Activated CD4-positive, alpha-beta T cell treated with anti-CD3 and anti-CD28 coated beads, Interleukin-2, amount 50 U/mL, for 48 hours (primary cell): ENCODE measurements at regions not wholly inside any gene's neighbourhood (a gene's known extent, or its start where the extent isn't known, plus 50 kb on each side); places are given as distances from the start of the nearest gene placed in this dataset.
"Not testable (repeated sequence)": the region's sequence is repeated elsewhere in the genome, so short reads cannot be mapped to it uniquely, and the experiment has no call there.

Experiments used
- DNase-seq, 2 experiments: peaks; one replicate each; pipeline ENCODE4 v3.0.0-alpha.2; 2020

- DNase-seq, result no peak
Observed at GRCh38 chr13:50464349-50465251, 378.9 kb downstream of the DLEU7 start.

DNA sequence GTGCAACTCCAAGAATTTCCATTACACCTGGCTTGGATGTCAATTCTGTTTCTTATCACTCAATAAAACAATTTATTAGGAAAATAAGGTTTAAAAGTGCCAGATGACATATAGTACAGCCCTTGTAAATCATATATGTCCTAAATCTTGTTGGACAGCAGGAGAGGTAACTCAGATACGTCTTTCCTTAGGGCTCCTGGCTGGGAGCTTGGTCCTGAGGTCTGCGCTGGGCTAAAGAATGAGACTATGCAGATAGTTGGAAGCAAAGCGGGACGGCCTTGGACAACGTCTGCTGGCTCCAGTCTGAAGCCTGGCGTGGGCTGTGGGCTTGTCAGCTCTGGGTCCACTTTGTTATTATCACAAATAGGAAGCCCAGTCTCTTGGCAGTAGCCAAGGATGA, 377.0 kb downstream of the DLEU7 start:
- DNase-seq, result no peak

DNA sequence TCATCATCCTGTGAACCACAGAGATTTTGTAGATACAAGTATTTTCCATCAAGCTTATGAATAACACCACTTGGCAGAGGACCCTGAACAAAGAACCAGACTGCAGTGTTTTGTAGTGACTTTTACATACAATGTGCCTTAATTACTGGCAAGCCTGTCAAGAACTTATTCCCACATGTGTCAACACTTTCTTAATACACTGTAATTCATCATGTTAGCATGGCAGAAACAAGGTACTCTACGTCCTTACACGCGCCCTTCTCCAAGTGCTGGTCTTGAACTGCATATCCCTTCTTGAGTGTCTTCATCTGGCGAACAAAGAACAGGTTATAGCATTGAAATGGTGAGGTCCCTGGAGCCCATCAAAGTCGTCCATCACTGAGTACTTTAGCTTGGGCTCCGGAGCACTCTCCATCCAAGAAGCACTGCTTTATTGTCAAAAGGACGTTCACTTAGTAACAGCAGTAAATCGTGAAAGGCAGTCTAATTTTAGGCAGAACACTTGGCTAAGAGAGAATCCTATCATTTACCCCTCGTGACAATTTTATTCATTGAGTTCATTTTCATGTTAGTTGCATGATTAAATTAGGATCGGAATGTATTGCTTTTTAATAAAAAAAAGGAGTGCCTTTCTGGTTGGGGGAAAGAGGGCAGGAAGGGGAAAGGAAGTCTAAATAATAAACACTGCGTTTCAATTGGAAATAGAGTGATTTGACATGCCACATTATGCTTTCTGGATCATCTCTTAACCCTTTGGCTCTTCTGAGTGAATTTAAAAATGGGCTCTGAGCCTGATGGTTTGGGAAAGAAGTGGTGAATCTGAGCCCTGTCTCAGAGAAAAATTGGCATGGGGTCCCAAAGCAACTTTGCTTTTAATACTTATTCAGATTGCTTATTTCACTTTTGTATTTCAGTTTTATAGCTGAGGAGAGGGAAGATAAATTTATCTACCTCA, 376.1 kb downstream of the DLEU7 start:
- no peak for DNase-seq

DNA sequence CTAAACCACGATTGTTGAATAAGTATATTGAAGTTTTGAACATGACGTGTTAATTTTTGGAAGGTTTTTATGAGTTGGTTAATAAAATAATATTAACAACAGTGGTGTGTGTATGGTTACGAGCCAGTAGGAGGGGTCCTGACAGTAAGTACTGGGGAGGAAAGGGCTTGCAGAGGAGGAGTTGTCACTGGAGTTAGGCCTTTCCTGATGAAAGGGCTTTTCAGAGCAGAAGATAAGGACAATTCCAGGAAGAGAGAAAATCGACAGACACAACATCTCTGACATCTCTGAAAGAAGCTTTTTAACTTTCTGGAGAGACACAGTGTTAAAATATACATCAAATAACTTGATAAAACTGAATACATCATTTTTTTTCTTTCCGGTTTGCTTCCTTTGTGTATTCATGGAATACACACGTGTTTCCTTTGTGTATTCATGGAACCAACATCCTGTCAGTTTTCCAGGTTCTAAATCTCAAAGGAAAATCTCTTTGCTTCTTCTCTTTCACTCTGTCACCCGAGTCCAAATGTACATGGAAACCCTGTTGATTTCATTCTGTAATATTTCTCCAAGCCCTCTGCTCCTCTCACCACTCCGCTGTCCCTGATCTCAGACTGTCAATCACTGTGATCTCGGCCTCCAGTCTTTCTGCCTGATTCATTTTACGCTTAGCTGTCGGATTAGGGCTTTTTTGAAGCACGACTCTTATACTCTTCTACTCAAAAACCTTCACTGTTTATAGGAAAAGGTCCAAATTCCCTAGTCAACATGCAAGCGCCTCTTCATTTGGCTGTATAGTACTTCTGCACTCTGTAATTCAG, 374.4 kb downstream of the DLEU7 start:
- no peak for DNase-seq

GRCh38 chr13:50473050-50473449, 370.4 kb downstream of the DLEU7 start:
- not testable (repeated sequence) for DNase-seq

GRCh38 chr13:50474088-50474662, 369.3 kb downstream of the DLEU7 start:
- no peak for DNase-seq

DNA sequence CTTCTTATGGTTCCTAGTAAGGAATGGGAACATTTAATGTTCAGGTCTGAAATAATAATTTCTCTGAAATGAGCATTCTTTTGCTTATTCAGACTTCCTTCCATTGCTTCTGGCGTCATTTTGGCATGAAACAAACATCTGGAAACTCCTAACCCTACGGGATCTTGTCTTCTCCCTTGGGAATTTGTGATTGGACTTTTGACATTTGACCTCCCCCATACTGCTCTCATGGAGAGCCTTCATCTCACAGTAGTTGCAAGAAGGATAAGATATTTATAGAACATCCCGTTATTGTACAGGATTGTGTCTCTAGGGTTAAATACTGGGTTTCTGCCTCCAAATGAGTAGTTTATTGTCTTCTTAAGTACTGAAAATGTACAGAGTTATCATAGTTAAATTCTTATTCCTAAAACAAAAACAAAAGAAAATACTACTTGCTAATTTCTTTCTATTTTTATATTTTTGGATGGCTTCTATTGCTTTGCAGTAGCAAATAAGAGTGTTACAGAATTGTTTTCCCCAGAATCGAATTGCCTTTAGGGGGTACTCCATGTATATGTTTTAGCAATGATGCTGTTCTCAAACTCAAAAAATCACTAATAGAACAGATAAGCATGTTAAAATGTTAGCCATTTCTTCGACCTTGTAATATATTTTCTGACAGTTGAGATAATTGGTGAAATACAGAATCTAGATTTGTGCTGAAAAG, 366.8 kb downstream of the DLEU7 start:
- DNase-seq, result no peak

DNA sequence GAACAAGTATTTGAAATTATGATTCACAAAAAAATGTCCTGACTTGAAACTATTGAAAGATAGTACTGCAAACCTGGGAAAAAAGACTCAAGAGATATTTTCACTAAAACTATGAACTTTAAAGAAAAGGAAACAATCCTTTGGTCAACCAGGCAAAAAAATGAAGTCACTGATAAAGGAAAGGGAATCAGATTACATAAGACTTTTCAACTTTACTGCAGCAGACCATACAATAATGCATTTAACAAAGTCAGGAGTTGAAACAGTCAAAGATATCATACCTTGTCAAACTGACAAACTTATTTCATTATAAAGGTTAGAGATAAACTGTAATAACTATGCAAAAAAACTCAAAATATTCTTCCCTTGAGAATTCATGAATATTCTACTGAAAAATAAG, 361.6 kb downstream of the DLEU7 start:
- no peak for DNase-seq

GRCh38 chr13:50483416-50483815, 360.1 kb downstream of the DLEU7 start:
- no peak for DNase-seq

DNA sequence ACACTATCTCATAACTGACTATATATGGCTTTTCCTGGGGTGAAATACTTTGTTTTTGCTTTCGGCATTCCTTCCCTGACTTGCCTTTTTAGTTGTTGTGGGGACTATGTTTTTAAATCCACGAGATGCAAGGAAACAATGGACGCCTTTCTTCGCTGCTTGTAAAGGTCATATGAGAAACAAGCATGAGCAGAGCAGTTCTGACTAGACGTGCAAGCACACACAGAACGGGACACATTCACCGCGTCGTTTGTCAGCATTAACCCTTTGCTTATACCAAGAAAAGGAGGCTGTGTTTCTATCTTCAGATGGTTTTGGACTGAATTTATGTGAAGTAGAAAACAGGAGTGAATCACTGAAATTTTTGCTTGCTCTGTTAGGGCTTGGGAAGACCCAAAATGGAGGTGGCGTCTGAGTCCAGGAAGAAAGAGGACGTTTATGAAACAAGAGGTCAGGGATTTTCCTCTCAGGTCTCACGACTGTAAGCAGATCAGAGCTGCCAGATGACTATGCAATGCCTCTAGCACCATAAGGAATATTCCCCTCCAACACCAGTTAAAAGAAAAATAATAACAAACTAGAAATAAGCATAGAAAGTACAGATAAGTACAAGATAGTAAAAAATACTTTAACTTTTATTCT, 358.9 kb downstream of the DLEU7 start:
- no peak for DNase-seq

GRCh38 chr13:50485979-50486935, 357.2 kb downstream of the DLEU7 start:
- DNase-seq, result no peak

GRCh38 chr13:50493683-50494082, 349.8 kb downstream of the DLEU7 start:
- DNase-seq, result no peak

DNA sequence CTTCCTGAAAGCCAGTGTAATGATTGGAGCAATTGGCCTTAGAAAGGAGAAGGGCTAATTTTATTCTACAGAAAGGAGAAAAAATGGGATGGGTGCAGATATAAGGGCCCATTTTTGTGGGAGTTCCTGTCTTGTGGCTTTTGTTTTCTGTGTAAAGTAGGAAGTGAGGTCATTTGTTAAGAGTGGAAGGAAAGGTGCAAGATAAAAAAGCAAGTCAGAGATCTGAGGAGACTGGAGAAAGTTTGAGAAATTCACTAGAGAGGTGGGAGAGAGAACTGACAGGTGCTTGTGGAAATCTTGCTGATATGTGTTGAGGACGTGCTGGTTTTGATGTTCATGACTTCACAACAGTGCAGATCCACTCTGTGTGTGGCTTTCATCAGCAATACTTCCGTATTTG, 349.4 kb downstream of the DLEU7 start:
- no peak for DNase-seq

DNA sequence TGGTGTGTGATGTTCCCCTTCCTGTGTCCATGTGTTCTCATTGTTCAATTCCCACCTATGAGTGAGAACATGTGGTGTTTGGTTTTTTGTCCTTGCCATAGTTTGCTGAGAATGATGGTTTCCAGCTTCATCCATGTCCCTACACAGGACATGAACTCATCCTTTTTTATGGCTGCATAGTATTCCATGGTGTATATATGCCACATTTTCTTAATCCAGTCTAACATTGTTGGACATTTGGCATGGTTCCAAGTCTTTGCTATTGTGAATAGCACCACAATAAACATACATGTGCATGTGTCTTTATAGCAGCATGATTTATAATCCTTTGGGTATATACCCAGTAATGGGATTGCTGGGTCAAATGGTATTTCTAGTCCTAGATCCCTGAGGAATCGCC, 340.3 kb downstream of the DLEU7 start:
- not testable (repeated sequence) for DNase-seq

- DNase-seq, result no peak
Observed at GRCh38 chr13:50509167-50509566, 334.3 kb downstream of the DLEU7 start.

GRCh38 chr13:50509771-50510441, 333.6 kb downstream of the DLEU7 start:
- no peak for DNase-seq

DNA sequence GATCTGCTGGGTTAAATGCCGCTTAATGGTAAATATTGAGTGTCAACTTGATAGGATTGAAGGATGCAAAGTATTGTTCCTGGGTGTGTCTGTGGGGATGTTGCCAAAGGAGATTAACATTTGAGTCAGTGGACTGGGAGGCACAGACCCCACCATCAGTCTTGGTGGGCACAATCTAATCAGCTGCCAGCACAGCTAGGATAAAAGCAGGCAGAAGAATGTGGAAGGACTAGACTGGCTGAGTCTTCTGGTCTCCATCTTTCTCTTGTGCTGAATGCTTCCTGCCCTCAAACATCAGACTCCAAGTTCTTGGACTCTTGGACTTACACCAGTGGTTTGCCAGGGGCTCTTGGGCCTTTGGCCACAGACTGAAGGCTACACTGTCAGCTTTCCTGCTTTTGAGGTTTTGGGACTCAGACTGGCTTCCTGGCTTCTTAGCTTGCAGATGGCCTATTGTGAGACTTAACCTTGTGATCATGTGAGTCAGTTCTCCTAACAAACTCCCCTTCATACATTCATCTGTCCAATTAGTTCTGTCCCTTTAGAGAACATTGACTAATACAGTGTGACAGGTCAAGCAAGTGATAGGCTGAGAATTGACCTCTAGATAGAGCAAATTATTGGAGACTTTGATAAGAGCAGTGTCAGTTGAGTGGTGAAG, 332.5 kb downstream of the DLEU7 start:
- not testable (repeated sequence) for DNase-seq

- DNase-seq, result no peak
Observed at GRCh38 chr13:50511877-50512341, 331.6 kb downstream of the DLEU7 start.
